GM21717 (cell line): ENCODE measurements at regions not wholly inside any gene's neighbourhood (a gene's known extent, or its start where the extent isn't known, plus 50 kb on each side); places are given as distances from the start of the nearest gene placed in this dataset.
"Not testable (repeated sequence)": the region's sequence is repeated elsewhere in the genome, so short reads cannot be mapped to it uniquely, and the experiment has no call there.

Experiments
- ATAC-seq: cut with Tn5 transposase; IDR thresholded peaks from one replicate; pipeline ENCODE4 v1.9.1; 2021; ENCODE audit warnings: mild to moderate bottlenecking, moderate library complexity; ENCODE audit not compliant: unreplicated experiment

GRCh38 chr9:95788021-95788420, 87.5 kb upstream of the ERCC6L2 start:
- no peak for ATAC-seq

- ATAC-seq: no peak
These were observed 90.3 kb upstream of the ERCC6L2 start for GRCh38 chr9:95785209-95785608.

GRCh38 chr9:95784318-95784717, 91.2 kb upstream of the ERCC6L2 start:
- no peak for ATAC-seq

GRCh38 chr9:95783426-95783975, 92.0 kb upstream of the ERCC6L2 start:
- ATAC-seq: no peak

GRCh38 chr9:95780751-95781150, 94.7 kb upstream of the ERCC6L2 start:
- no peak for ATAC-seq

GRCh38 chr9:95780121-95780520, 95.4 kb upstream of the ERCC6L2 start:
- no peak for ATAC-seq

GRCh38 chr9:95779597-95779996, 95.9 kb upstream of the ERCC6L2 start:
- not testable (repeated sequence) for ATAC-seq

GRCh38 chr9:95778957-95779356, 96.5 kb upstream of the ERCC6L2 start:
- no peak for ATAC-seq

GRCh38 chr9:95777136-95777535, 98.4 kb upstream of the ERCC6L2 start:
- no peak for ATAC-seq

GRCh38 chr9:95776176-95776575, 99.3 kb upstream of the ERCC6L2 start:
- ATAC-seq: no peak

GRCh38 chr9:95775191-95775590, 100.3 kb upstream of the ERCC6L2 start:
- no peak for ATAC-seq

- ATAC-seq: no peak
These were observed 102.5 kb upstream of the ERCC6L2 start for GRCh38 chr9:95773053-95773418.

- ATAC-seq: no peak
These were observed 103.0 kb upstream of the ERCC6L2 start for GRCh38 chr9:95772320-95773052.

GRCh38 chr9:95771556-95772246, 103.8 kb upstream of the ERCC6L2 start:
- ATAC-seq: no peak

GRCh38 chr9:95770653-95771131, 104.8 kb upstream of the ERCC6L2 start:
- no peak for ATAC-seq

GRCh38 chr9:95769909-95770433, 105.5 kb upstream of the ERCC6L2 start:
- ATAC-seq: no peak

GRCh38 chr9:95769473-95769872, 106.0 kb upstream of the ERCC6L2 start:
- no peak for ATAC-seq

- no peak for ATAC-seq
These were observed 108.6 kb upstream of the ERCC6L2 start for GRCh38 chr9:95766906-95767305.

GRCh38 chr9:95764533-95765319, 110.8 kb upstream of the ERCC6L2 start:
- no peak for ATAC-seq

- no peak for ATAC-seq
These were observed 111.5 kb upstream of the ERCC6L2 start for GRCh38 chr9:95763983-95764382.

GRCh38 chr9:95763006-95763405, 112.5 kb upstream of the ERCC6L2 start:
- ATAC-seq: no peak
